HepG2 (cell line): ENCODE measurements at regions not wholly inside any gene's neighbourhood (a gene's known extent, or its start where the extent isn't known, plus 50 kb on each side); places are given as distances from the start of the nearest gene placed in this dataset.
"Not testable (repeated sequence)": the region's sequence is repeated elsewhere in the genome, so short reads cannot be mapped to it uniquely, and the experiment has no call there.

ENCODE experiments used
- ATAC-seq: fragments of 200-7000 bp; cut with Tn5 transposase; 3 replicates; pipeline ENCODE4 v1.9.1; 2020; ENCODE audit warnings: mild to moderate bottlenecking, moderate library complexity
- BruUV-seq: library from RNA; stranded (reverse); fragments of 400-500 nt; replicated peaks from 2 replicates; lab custom pipeline; 2021; lab: Mats Ljungman, UMichigan
- CTCF ChIA-PET: fragments of 300-600 bp; formaldehyde crosslinking; extraction: SDS; loops from one replicate; lab custom pipeline; 2021; ENCODE audit warnings: low total read pairs, inconsistent platforms, low intra/inter-chr PET ratio; lab: Yijun Ruan, JAX
- POLR2A ChIA-PET: fragments of 350-600 bp; sonication (Branson Sonifier 250); formaldehyde crosslinking; loops from one replicate; lab custom pipeline; 2020; ENCODE audit warnings: antibody characterized with exemption, inconsistent platforms; lab: Yijun Ruan, JAX
- DNase-seq: peaks from one replicate; pipeline ENCODE4 v3.0.0-alpha.2; 2015; ENCODE audit warnings: low spot score
- FAIRE-seq: peaks from 3 replicates; lab custom pipeline; 2011; peaks lifted over from hg19 to GRCh38; lab: Jason Lieb, UNC
- H2AFZ ChIP-seq: one replicate; pipeline ENCODE4 v1.6.1; 2011; ENCODE audit warnings: low read length, inconsistent platforms
- H3K27ac ChIP-seq: fragments of 300-600 bp; 3 replicates; pipeline ENCODE4 v1.8.0; 2011; ENCODE audit warnings: mixed run types, mild to moderate bottlenecking, mixed read lengths, low read length, inconsistent platforms; ENCODE audit not compliant: insufficient read depth; ENCODE audit errors: extremely low read length
- H3K27me3 ChIP-seq, 2 experiments: fragments of 200-600 bp in 1 of 2; 2 replicates in 1 of 2; 3 replicates in 1 of 2; pipeline versions ENCODE4 v1.6.0 to v1.8.0; 2011; ENCODE audit warnings: low read length in 2 of 2, mild to moderate bottlenecking in 2 of 2, moderate library complexity in 2 of 2, inconsistent platforms in 1 of 2; ENCODE audit not compliant: insufficient read depth in 2 of 2, control insufficient read depth in 1 of 2
- H3K36me3 ChIP-seq, 2 experiments: fragments of 200-600 bp in 1 of 2; replicated peaks in 1 of 2; 2 replicates in 1 of 2; 3 replicates in 1 of 2; pipeline versions ENCODE4 v1.5.1 to v1.8.0; 2011; ENCODE audit warnings: low read length in 2 of 2, inconsistent platforms in 1 of 2; ENCODE audit not compliant: insufficient read depth in 2 of 2, control insufficient read depth in 1 of 2
- H3K4me1 ChIP-seq: 2 replicates; pipeline ENCODE4 v1.5.1; 2012; ENCODE audit warnings: low read length, inconsistent platforms; ENCODE audit not compliant: insufficient read depth
- H3K4me2 ChIP-seq: 2 replicates; pipeline ENCODE4 v1.6.0; 2011; ENCODE audit warnings: low read depth, low read length, inconsistent platforms
- H3K4me3 ChIP-seq, 3 experiments: fragments of 200-600 bp in 1 of 3; sonication (generic), shearing (Covaris generic) in 1 of 3; replicated peaks in 1 of 3; 2 replicates each; pipeline ENCODE4 v1.5.1; 2011 to 2016; ENCODE audit warnings: low read length in 3 of 3, inconsistent platforms in 2 of 3, low read depth in 2 of 3, mild to moderate bottlenecking in 2 of 3, control low read depth in 1 of 3, mixed read lengths in 1 of 3; ENCODE audit not compliant: insufficient read depth in 1 of 3
- H3K79me2 ChIP-seq: one replicate; pipeline ENCODE4 v1.6.1; 2011; ENCODE audit warnings: low read length, inconsistent platforms; ENCODE audit not compliant: insufficient read depth
- H3K9ac ChIP-seq: 2 replicates; pipeline ENCODE4 v1.6.0; 2011; ENCODE audit warnings: mild to moderate bottlenecking, low read depth, low read length, inconsistent platforms; ENCODE audit not compliant: insufficient read depth
- H3K9me3 ChIP-seq: 2 replicates; pipeline ENCODE4 v1.5.1; 2012; ENCODE audit warnings: mild to moderate bottlenecking, low read length
- H4K20me1 ChIP-seq: 2 replicates; pipeline ENCODE4 v1.6.0; 2011; ENCODE audit warnings: inconsistent platforms, mild to moderate bottlenecking, low read length, moderate library complexity; ENCODE audit not compliant: insufficient read depth
- AHR ChIP-seq: IDR thresholded peaks from 2 replicates; pipeline ENCODE4 v1.6.1; 2018; ENCODE audit warnings: missing genetic modification reagents, missing compliant biosample characterization
- ATF7 ChIP-seq, 2 experiments: fragments of 450-650 bp in 1 of 2; sonication (generic) in 1 of 2; formaldehyde crosslinking in 1 of 2; IDR thresholded peaks; 2 replicates each; pipeline versions ENCODE4 v1.4.0 to v1.6.1; 2016 to 2020; ENCODE audit warnings: antibody characterized with exemption in 1 of 2, mild to moderate bottlenecking in 1 of 2, missing genetic modification reagents in 1 of 2
- FOXO1 ChIP-seq: sonication (generic); formaldehyde crosslinking; IDR thresholded peaks from 2 replicates; pipeline ENCODE4 v1.4.0; 2020; ENCODE audit warnings: missing genetic modification reagents
- MAF1 ChIP-seq: sonication (generic); formaldehyde crosslinking; IDR thresholded peaks from 2 replicates; pipeline ENCODE4 v1.5.0; 2020; ENCODE audit warnings: missing genetic modification reagents, borderline replicate concordance
- PHF21A ChIP-seq: sonication (generic); formaldehyde crosslinking; IDR thresholded peaks from 2 replicates; pipeline ENCODE4 v1.5.0; 2020; ENCODE audit warnings: mild to moderate bottlenecking, missing genetic modification reagents
- SETDB1 ChIP-seq: sonication (generic); formaldehyde crosslinking; IDR thresholded peaks from 2 replicates; pipeline ENCODE4 v1.5.1; 2020; ENCODE audit warnings: missing genetic modification reagents, mild to moderate bottlenecking, borderline replicate concordance
- ZC3H13 ChIP-seq: sonication (generic); formaldehyde crosslinking; IDR thresholded peaks from 2 replicates; pipeline ENCODE4 v1.8.1; 2023; ENCODE audit warnings: mild to moderate bottlenecking, missing genetic modification reagents, moderate library complexity
- ZNF598 ChIP-seq: sonication (generic); formaldehyde crosslinking; IDR thresholded peaks from 2 replicates; pipeline ENCODE4 v1.5.1; 2020; ENCODE audit warnings: mild to moderate bottlenecking, missing genetic modification reagents, borderline replicate concordance
- ZNF670 ChIP-seq: sonication (generic); formaldehyde crosslinking; IDR thresholded peaks from 2 replicates; pipeline ENCODE4 v1.8.0; 2022; ENCODE audit warnings: mild to moderate bottlenecking, missing genetic modification reagents, borderline replicate concordance
- ZNF776 ChIP-seq: sonication (generic); formaldehyde crosslinking; IDR thresholded peaks from 2 replicates; pipeline ENCODE4 v1.4.0; 2020; ENCODE audit warnings: mild to moderate bottlenecking, missing genetic modification reagents
- ZSCAN21 ChIP-seq: sonication (generic); formaldehyde crosslinking; IDR thresholded peaks from 2 replicates; pipeline ENCODE4 v1.8.0; 2022; ENCODE audit warnings: mild to moderate bottlenecking, missing genetic modification reagents, moderate library complexity, borderline replicate concordance
- WGBS: methylation state at CpG from one replicate; pipeline ENCODE4 v1.1.6; 2017; ENCODE audit warnings: low lambda C conversion rate; 5-methylcytosine and 5-hydroxymethylcytosine counted together
- in situ Hi-C: cut with HindIII; loops from 2 replicates; pipeline ENCODE4 v1.10.0; 2017; ENCODE audit warnings: low pct_unique_long_range_greater_than_20kb; ENCODE audit not compliant: extremely low pct_ligation_motif_present
- intact Hi-C: fragments of 100-400 bp; cut with micrococcal nuclease; formaldehyde crosslinking; loops from one replicate; pipeline ENCODE4 v1.10.0; 2022; ENCODE audit not compliant: unreplicated experiment
- TF ChIP-seq, protein P1 (sequence below): sonication (generic); formaldehyde crosslinking; IDR thresholded peaks from 2 replicates; pipeline ENCODE4 v1.9.0; 2022; ENCODE audit warnings: low read depth, missing genetic modification reagents

- no peak overlapping the region for H2AFZ ChIP-seq
- ATAC-seq = peak; percentile 60
- H3K4me1 ChIP-seq = peaks cover 55% of the 10 kb centered on the region
- H4K20me1 ChIP-seq = no peaks in the 10 kb centered on the region
- H3K4me2 ChIP-seq = no peak overlapping the region
- H3K27me3 ChIP-seq = no peaks in the 10 kb centered on the region
- ChIA-PET CTCF (no interaction called here), POLR2A (interaction anchor here (1.7 kb wide), 1 partner anchor 9 kb away, joined by 11 read pairs; no protein-coding TSS in a partner anchor)
- 78% methylated on average over 2 of the region's 3 CpGs for WGBS
- no peaks in the 10 kb centered on the region for H3K36me3 ChIP-seq
- no peak for TF ChIP-seq ZSCAN21 (CRISPR knock-in tag)
- TF ChIP-seq MAF1 (CRISPR knock-in tag) = no peak
- no peak for TF ChIP-seq ZC3H13 (CRISPR knock-in tag)
- TF ChIP-seq, protein P1, sequence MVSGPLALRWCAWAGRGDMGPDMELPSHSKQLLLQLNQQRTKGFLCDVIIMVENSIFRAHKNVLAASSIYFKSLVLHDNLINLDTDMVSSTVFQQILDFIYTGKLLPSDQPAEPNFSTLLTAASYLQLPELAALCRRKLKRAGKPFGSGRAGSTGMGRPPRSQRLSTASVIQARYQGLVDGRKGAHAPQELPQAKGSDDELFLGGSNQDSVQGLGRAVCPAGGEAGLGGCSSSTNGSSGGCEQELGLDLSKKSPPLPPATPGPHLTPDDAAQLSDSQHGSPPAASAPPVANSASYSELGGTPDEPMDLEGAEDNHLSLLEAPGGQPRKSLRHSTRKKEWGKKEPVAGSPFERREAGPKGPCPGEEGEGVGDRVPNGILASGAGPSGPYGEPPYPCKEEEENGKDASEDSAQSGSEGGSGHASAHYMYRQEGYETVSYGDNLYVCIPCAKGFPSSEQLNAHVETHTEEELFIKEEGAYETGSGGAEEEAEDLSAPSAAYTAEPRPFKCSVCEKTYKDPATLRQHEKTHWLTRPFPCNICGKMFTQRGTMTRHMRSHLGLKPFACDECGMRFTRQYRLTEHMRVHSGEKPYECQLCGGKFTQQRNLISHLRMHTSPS (CRISPR knock-in tag) = no peak
- no peak for TF ChIP-seq ATF7 (IDR thresholded peaks at IDR 0.05)
- no peak for TF ChIP-seq ATF7 (CRISPR knock-in tag; IDR thresholded peaks at IDR 0.05)
- TF ChIP-seq FOXO1 (CRISPR knock-in tag) = no peak
- no peak for TF ChIP-seq ZNF776 (CRISPR knock-in tag)
- TF ChIP-seq AHR = no peak
- no peak for TF ChIP-seq ZNF670 (CRISPR knock-in tag)
- no peak for TF ChIP-seq ZNF598 (CRISPR knock-in tag)
- TF ChIP-seq PHF21A (CRISPR knock-in tag) = no peak
- TF ChIP-seq SETDB1 = no peak
- TF ChIP-seq, all 625 proteins: peak for 0
- Histone ChIP-seq H3K9ac (no peak overlapping the region), H3K27ac (no peak overlapping the region), H3K4me3 (no peak overlapping the region), H3K79me2 (no peaks in the 10 kb centered on the region), H3K9me3 (no peaks in the 10 kb centered on the region)
- FAIRE-seq (no peak), DNase-seq (no peak)
- BruUV-seq = no TSS peak
- intact Hi-C loops (no loop called here), in situ Hi-C loops (no loop called here)
These were observed 97.4 kb upstream of the RNU6-1 start for GRCh38 chr15:67937153-67937761.

DNA sequence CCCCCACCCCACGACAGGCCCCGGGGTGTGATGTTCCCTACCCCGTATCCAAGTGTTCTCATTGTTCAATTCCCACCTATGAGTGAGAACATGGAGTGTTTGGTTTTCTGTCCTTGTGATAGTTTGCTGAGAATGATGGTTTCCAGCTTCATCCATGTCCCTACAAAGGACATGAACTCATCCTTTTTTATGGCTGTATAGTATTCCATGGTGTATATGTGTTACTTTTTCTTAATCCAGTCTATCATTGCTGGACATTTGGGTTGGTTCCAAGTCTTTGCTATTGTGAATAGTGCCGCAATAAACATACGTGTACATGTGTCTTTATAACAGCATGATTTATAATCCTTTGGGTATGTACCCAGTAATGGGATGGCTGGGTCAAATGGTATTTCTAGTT, 99.3 kb upstream of the RNU6-1 start:
- POLR2A ChIA-PET, H3K4me2 ChIP-seq, intact Hi-C loops, ATAC-seq, H3K27ac ChIP-seq, DNase-seq, H3K27me3 ChIP-seq, FAIRE-seq, H3K79me2 ChIP-seq, H3K4me3 ChIP-seq, H3K9ac ChIP-seq, H2AFZ ChIP-seq, in situ Hi-C loops, H4K20me1 ChIP-seq, H3K36me3 ChIP-seq, H3K9me3 ChIP-seq, CTCF ChIA-PET, BruUV-seq: not testable (repeated sequence)
- H3K4me1 ChIP-seq = peaks cover 57% of the 10 kb centered on the region
- 95% methylated on average over 5 of the region's 5 CpGs for WGBS
